Mammary epithelial cell (primary cell): ENCODE measurements at regions not wholly inside any gene's neighbourhood (a gene's known extent, or its start where the extent isn't known, plus 50 kb on each side); places are given as distances from the start of the nearest gene placed in this dataset.
"Not testable (repeated sequence)": the region's sequence is repeated elsewhere in the genome, so short reads cannot be mapped to it uniquely, and the experiment has no call there.

Experiments used
- EZH2 ChIP-seq: IDR thresholded peaks from 2 replicates; pipeline ENCODE4 v1.6.1; 2012; ENCODE audit warnings: low read length, inconsistent platforms, borderline replicate concordance
- TF ChIP-seq, protein P1 (sequence below), 2 donors: IDR thresholded peaks in 1 of 2; conservative IDR thresholded peaks in 1 of 2; 2 replicates each; pipeline ENCODE4 v1.5.1; 2011 to 2012; ENCODE audit warnings: inconsistent platforms in 2 of 2, low read length in 2 of 2, mild to moderate bottlenecking in 2 of 2, control low read depth in 1 of 2, low read depth in 1 of 2; ENCODE audit not compliant: insufficient read depth in 1 of 2; ENCODE audit errors: extremely low read depth in 1 of 2

DNA sequence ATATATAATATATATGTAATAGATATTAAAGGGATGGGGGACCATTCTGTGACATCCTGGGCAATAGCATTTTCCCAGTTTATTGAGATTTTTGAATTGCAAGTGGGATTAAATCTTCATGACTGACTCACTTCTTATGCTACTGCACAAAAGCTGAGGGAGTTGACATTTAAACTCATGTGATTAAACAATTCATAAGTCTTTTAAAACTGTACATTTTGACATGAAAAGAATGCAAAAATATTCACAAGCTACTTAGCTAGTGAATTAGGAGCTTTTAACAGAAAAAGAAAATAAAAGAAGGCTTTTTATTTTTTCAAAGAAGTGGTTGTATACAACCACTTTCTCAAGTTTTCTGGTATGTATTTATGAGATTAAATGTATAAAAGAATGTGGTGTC lies 179.4 kb upstream of the POMZP3 start:
- TF ChIP-seq, protein P1, sequence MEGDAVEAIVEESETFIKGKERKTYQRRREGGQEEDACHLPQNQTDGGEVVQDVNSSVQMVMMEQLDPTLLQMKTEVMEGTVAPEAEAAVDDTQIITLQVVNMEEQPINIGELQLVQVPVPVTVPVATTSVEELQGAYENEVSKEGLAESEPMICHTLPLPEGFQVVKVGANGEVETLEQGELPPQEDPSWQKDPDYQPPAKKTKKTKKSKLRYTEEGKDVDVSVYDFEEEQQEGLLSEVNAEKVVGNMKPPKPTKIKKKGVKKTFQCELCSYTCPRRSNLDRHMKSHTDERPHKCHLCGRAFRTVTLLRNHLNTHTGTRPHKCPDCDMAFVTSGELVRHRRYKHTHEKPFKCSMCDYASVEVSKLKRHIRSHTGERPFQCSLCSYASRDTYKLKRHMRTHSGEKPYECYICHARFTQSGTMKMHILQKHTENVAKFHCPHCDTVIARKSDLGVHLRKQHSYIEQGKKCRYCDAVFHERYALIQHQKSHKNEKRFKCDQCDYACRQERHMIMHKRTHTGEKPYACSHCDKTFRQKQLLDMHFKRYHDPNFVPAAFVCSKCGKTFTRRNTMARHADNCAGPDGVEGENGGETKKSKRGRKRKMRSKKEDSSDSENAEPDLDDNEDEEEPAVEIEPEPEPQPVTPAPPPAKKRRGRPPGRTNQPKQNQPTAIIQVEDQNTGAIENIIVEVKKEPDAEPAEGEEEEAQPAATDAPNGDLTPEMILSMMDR (conservative IDR thresholded peaks at IDR 0.05 in 1 of 2, IDR thresholded peaks at IDR 0.05 in 1 of 2; ENCODE audit: extremely low read depth in 1 of 2, insufficient read depth in 1 of 2, low read depth in 1 of 2, low read length in 2 of 2): not testable (repeated sequence)
- not testable (repeated sequence) for TF ChIP-seq EZH2
